ENCODE measurements at regions not wholly inside any gene's neighbourhood (a gene's known extent, or its start where the extent isn't known, plus 50 kb on each side); places are given as distances from the start of the nearest gene placed in this dataset.

GRCh38 chr2:41267929-41268659, 779.7 kb upstream of the PKDCC start:
- Histone ChIP-seq H4K20me1 (ENCODE audit: low read depth) (no peaks in the 10 kb centered on the region), H3K36me3 (no peaks in the 10 kb centered on the region), H3K9ac (no peak overlapping the region), H3K79me2 (ENCODE audit: low read depth) (no peaks in the 10 kb centered on the region), H3F3A (ENCODE audit: low read depth) (no peaks in the 10 kb centered on the region), H3K4me2 (no peak overlapping the region), H2AFZ (replicated peaks) (no peak overlapping the region), H3K27ac (no peak overlapping the region), H3K4me1 (no peaks in the 10 kb centered on the region), H3K4me3 (no peak overlapping the region), H3K9me3 (ENCODE audit: low read depth) (no peaks in the 10 kb centered on the region), H3K27me3 (no peaks in the 10 kb centered on the region)
- no peaks in the 10 kb centered on the region for H3K36me3 Mint-ChIP-seq
- H3K27me3 Mint-ChIP-seq (ENCODE audit: insufficient read depth, low read depth) = no peaks in the 10 kb centered on the region
- TF ChIP-seq, protein P1, sequence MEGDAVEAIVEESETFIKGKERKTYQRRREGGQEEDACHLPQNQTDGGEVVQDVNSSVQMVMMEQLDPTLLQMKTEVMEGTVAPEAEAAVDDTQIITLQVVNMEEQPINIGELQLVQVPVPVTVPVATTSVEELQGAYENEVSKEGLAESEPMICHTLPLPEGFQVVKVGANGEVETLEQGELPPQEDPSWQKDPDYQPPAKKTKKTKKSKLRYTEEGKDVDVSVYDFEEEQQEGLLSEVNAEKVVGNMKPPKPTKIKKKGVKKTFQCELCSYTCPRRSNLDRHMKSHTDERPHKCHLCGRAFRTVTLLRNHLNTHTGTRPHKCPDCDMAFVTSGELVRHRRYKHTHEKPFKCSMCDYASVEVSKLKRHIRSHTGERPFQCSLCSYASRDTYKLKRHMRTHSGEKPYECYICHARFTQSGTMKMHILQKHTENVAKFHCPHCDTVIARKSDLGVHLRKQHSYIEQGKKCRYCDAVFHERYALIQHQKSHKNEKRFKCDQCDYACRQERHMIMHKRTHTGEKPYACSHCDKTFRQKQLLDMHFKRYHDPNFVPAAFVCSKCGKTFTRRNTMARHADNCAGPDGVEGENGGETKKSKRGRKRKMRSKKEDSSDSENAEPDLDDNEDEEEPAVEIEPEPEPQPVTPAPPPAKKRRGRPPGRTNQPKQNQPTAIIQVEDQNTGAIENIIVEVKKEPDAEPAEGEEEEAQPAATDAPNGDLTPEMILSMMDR (IDR thresholded peaks at IDR 0.05) = no peak
- TF ChIP-seq EZH2 (IDR thresholded peaks at IDR 0.05) (no peak), EZH2phosphoT487 (IDR thresholded peaks at IDR 0.05) (no peak)
- H3K4me1 Mint-ChIP-seq = no peaks in the 10 kb centered on the region
- DNase-seq (ENCODE audit: low spot score) = no peak
- no peak overlapping the region for H3K27ac Mint-ChIP-seq
- no peaks in the 10 kb centered on the region for H3K9me3 Mint-ChIP-seq
- H3K4me3 Mint-ChIP-seq = no peak overlapping the region

DNA sequence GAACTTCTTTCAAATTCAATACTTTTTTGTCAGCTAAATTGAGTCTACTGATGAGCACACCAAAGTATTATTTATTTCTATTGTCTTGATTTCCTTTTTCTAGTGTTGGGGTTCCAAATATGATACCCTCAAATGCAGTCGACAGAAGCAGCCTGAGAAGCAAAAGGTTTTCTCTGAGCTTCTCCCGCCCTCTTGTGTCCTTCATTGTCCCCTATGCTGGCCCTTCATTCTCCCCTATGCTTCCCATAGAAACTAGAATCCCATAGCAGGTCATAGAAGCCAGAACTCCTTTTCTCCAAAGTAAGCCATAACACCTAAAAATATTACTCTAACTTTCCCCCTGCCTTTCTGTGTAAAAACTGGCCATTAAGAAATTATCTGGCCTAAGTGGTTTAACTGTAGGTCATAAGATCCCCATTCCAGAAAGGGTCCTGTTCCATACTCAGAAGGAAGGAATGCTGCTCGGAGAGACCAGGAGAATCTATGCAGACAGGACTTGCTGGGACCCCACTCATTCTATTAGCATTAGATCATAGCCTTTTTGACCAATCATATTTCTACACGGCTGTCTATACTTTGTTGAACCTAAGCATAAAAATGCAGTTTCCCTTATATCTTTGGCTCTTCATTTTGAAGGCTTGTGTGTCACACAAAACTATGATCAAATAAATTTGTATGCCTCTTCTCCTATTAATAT, 764.6 kb upstream of the PKDCC start:
- Mint-ChIP-seq H3K27ac (no peak overlapping the region), H3K36me3 (no peaks in the 10 kb centered on the region), H3K27me3 (ENCODE audit: insufficient read depth, low read depth) (no peaks in the 10 kb centered on the region), H3K9me3 (no peaks in the 10 kb centered on the region), H3K4me3 (no peak overlapping the region), H3K4me1 (no peaks in the 10 kb centered on the region)
- peak; percentile 10 for DNase-seq (ENCODE audit: low spot score)
- TF ChIP-seq, protein P1 (IDR thresholded peaks at IDR 0.05) = peak; percentile 41
- no peak for TF ChIP-seq EZH2 (IDR thresholded peaks at IDR 0.05)
- H3K36me3 ChIP-seq = no peaks in the 10 kb centered on the region
- no peaks in the 10 kb centered on the region for H3K79me2 ChIP-seq (ENCODE audit: low read depth)
- no peaks in the 10 kb centered on the region for H4K20me1 ChIP-seq (ENCODE audit: low read depth)
- H3K27ac ChIP-seq = no peak overlapping the region
- H3K27me3 ChIP-seq = no peaks in the 10 kb centered on the region
- no peak overlapping the region for H3K4me3 ChIP-seq
- H3K9ac ChIP-seq = no peak overlapping the region
- H3K9me3 ChIP-seq (ENCODE audit: low read depth) = no peaks in the 10 kb centered on the region
- no peak overlapping the region for H2AFZ ChIP-seq (replicated peaks)
- no peaks in the 10 kb centered on the region for H3F3A ChIP-seq (ENCODE audit: low read depth)
- no peaks in the 10 kb centered on the region for H3K4me1 ChIP-seq
- H3K4me2 ChIP-seq = no peak overlapping the region

GRCh38 chr2:41293491-41293890, 754.3 kb upstream of the PKDCC start:
- H3K9me3 Mint-ChIP-seq = peaks cover 2% of the 10 kb centered on the region
- Histone ChIP-seq H3K27me3 (no peaks in the 10 kb centered on the region), H3K4me1 (peaks cover 5% of the 10 kb centered on the region), H2AFZ (replicated peaks) (no peak overlapping the region), H3K9ac (no peak overlapping the region), H3K36me3 (no peaks in the 10 kb centered on the region), H3K9me3 (ENCODE audit: low read depth) (no peaks in the 10 kb centered on the region), H3K79me2 (ENCODE audit: low read depth) (no peaks in the 10 kb centered on the region), H3F3A (ENCODE audit: low read depth) (no peaks in the 10 kb centered on the region), H4K20me1 (ENCODE audit: low read depth) (no peaks in the 10 kb centered on the region), H3K4me2 (no peak overlapping the region), H3K27ac (no peak overlapping the region), H3K4me3 (no peak overlapping the region)
- no peaks in the 10 kb centered on the region for H3K36me3 Mint-ChIP-seq
- TF ChIP-seq EZH2phosphoT487 (IDR thresholded peaks at IDR 0.05) (no peak), EZH2 (IDR thresholded peaks at IDR 0.05) (no peak)
- TF ChIP-seq, protein P1 (IDR thresholded peaks at IDR 0.05) = no peak
- no peak for DNase-seq (ENCODE audit: low spot score)
- H3K27me3 Mint-ChIP-seq (ENCODE audit: insufficient read depth, low read depth) = no peaks in the 10 kb centered on the region
- no peak overlapping the region for H3K4me3 Mint-ChIP-seq
- no peaks in the 10 kb centered on the region for H3K4me1 Mint-ChIP-seq
- H3K27ac Mint-ChIP-seq = no peak overlapping the region

Data from neural progenitor cell (in vitro differentiated cells).